B cell (primary cell): ENCODE measurements at regions not wholly inside any gene's neighbourhood (a gene's known extent, or its start where the extent isn't known, plus 50 kb on each side); places are given as distances from the start of the nearest gene placed in this dataset.

Source experiments
- ATAC-seq: fragments of 200-7000 bp; cut with Tn5 transposase; one replicate; pipeline ENCODE4 v1.10.0; 2021; ENCODE audit warnings: low read depth, mild to moderate bottlenecking, moderate number of reproducible peaks, moderate library complexity
- CTCF ChIA-PET: fragments of 350-600 bp; sonication (Branson Sonifier 250); formaldehyde crosslinking; loops from one replicate; lab custom pipeline; 2021; ENCODE audit warnings: antibody characterized with exemption, inconsistent platforms; lab: Charles Lee
- POLR2A ChIA-PET: fragments of 350-600 bp; sonication (Branson Sonifier 250); formaldehyde crosslinking; loops from one replicate; lab custom pipeline; 2021; ENCODE audit warnings: antibody characterized with exemption; lab: Charles Lee
- DNase-seq: peaks from one replicate; pipeline ENCODE4 v3.0.0; 2013
- H2AFZ ChIP-seq: 2 replicates; pipeline ENCODE4 v1.6.1; 2012; ENCODE audit warnings: mild to moderate bottlenecking, low read depth, low read length; ENCODE audit not compliant: insufficient read depth, poor library complexity, severe bottlenecking
- H3K27ac ChIP-seq, 2 donors: 1 replicate in 1 of 2; 2 replicates in 1 of 2; pipeline ENCODE4 v1.5.1; 2012 to 2013; ENCODE audit warnings: low read length in 2 of 2, mild to moderate bottlenecking in 2 of 2, moderate library complexity in 1 of 2
- H3K27me3 ChIP-seq, 4 experiments: fragments of 200-600 bp in 1 of 4; sonication (generic) in 1 of 4; replicated peaks in 1 of 4; 1 replicate in 2 of 4; 2 replicates in 2 of 4; pipeline versions ENCODE4 v1.6.1 to v1.7.0; 2013 to 2016; ENCODE audit warnings: low read length in 3 of 4, mild to moderate bottlenecking in 2 of 4, mixed read lengths in 1 of 4, moderate library complexity in 1 of 4; ENCODE audit not compliant: insufficient read depth in 4 of 4, control insufficient read depth in 3 of 4; ENCODE audit errors: control extremely low read depth in 1 of 4
- H3K36me3 ChIP-seq, 2 experiments: replicated peaks in 1 of 2; 1 replicate in 1 of 2; 2 replicates in 1 of 2; pipeline versions ENCODE4 v1.6.1 to v1.7.1; 2013; ENCODE audit warnings: low read length in 1 of 2; ENCODE audit not compliant: insufficient read depth in 2 of 2, control insufficient read depth in 1 of 2; ENCODE audit errors: control extremely low read depth in 1 of 2, extremely low read depth in 1 of 2
- H3K4me1 ChIP-seq, 2 donors: fragments of 200-600 bp in 1 of 2; sonication (generic) in 1 of 2; 1 replicate in 1 of 2; 2 replicates in 1 of 2; pipeline versions ENCODE4 v1.5.1 to v1.6.1; 2013 to 2017; ENCODE audit warnings: low read length in 2 of 2; ENCODE audit not compliant: control insufficient read depth in 2 of 2, insufficient read depth in 2 of 2
- H3K4me2 ChIP-seq: replicated peaks from 2 replicates; pipeline ENCODE3; 2012; ENCODE audit warnings: mild to moderate bottlenecking, low read depth, low read length; ENCODE audit not compliant: poor library complexity, severe bottlenecking
- H3K4me3 ChIP-seq, 5 experiments: fragments of 200-600 bp in 1 of 5; sonication (generic) in 1 of 5; 1 replicate in 3 of 5; 2 replicates in 2 of 5; pipeline versions ENCODE4 v1.5.1 to v1.7.0; 2011 to 2016; ENCODE audit warnings: low read length in 4 of 5, mild to moderate bottlenecking in 4 of 5, low read depth in 2 of 5, control low read depth in 1 of 5, moderate library complexity in 1 of 5; ENCODE audit not compliant: insufficient read depth in 1 of 5; ENCODE audit errors: control extremely low read depth in 1 of 5, extremely low read depth in 1 of 5
- H3K79me2 ChIP-seq: fragments of 200-600 bp; sonication (generic); one replicate; pipeline ENCODE4 v1.6.0; 2016; ENCODE audit warnings: low read length; ENCODE audit not compliant: control insufficient read depth, insufficient read depth
- H3K9ac ChIP-seq: fragments of 200-600 bp; sonication (generic); 2 replicates; pipeline ENCODE4 v1.6.1; 2017; ENCODE audit warnings: mild to moderate bottlenecking, low read length, moderate library complexity
- H3K9me3 ChIP-seq, 3 donors: one replicate each; pipeline versions ENCODE4 v1.6.1 to v1.7.1; 2013; ENCODE audit warnings: low read length in 2 of 3; ENCODE audit not compliant: control insufficient read depth in 2 of 3, insufficient read depth in 1 of 3; ENCODE audit errors: control extremely low read depth in 1 of 3
- H4K20me1 ChIP-seq: 2 replicates; pipeline ENCODE4 v1.6.0; 2012; ENCODE audit warnings: mild to moderate bottlenecking, low read length; ENCODE audit not compliant: insufficient read depth, control insufficient read depth, poor library complexity, severe bottlenecking
- H3K27ac Mint-ChIP-seq: one replicate; pipeline ENCODE4 v1.8.0; 2021; ENCODE audit warnings: mixed read lengths
- H3K27me3 Mint-ChIP-seq: one replicate; pipeline ENCODE4 v1.8.0; 2021; ENCODE audit warnings: mixed read lengths
- H3K4me1 Mint-ChIP-seq: one replicate; pipeline ENCODE4 v1.8.0; 2021; ENCODE audit warnings: mixed read lengths
- H3K4me3 Mint-ChIP-seq: one replicate; pipeline ENCODE4 v1.8.0; 2021; ENCODE audit warnings: mixed read lengths
- H3K9me3 Mint-ChIP-seq: one replicate; pipeline ENCODE4 v1.8.0; 2022; ENCODE audit warnings: mixed read lengths; ENCODE audit not compliant: insufficient read depth
- EZH2 ChIP-seq: IDR thresholded peaks from 2 replicates; pipeline ENCODE4 v1.6.1; 2012; ENCODE audit warnings: borderline replicate concordance, low read depth, mild to moderate bottlenecking, moderate library complexity, low read length; ENCODE audit not compliant: insufficient read depth, poor library complexity, severe bottlenecking
- WGBS: methylation state at CpG from one replicate; pipeline ENCODE4 v1.1.5; 2013; ENCODE audit warnings: missing lambda C conversion rate; ENCODE audit not compliant: insufficient coverage; 5-methylcytosine and 5-hydroxymethylcytosine counted together
- intact Hi-C: fragments of 100-400 bp; cut with micrococcal nuclease; formaldehyde crosslinking; loops from one replicate; pipeline ENCODE4 v1.10.0; 2022
- TF ChIP-seq, protein P1 (sequence below): fragments of 200-600 bp; IDR thresholded peaks from one replicate; pipeline ENCODE4 v1.8.0; 2022; ENCODE audit warnings: antibody characterized with exemption, mild to moderate bottlenecking

DNA sequence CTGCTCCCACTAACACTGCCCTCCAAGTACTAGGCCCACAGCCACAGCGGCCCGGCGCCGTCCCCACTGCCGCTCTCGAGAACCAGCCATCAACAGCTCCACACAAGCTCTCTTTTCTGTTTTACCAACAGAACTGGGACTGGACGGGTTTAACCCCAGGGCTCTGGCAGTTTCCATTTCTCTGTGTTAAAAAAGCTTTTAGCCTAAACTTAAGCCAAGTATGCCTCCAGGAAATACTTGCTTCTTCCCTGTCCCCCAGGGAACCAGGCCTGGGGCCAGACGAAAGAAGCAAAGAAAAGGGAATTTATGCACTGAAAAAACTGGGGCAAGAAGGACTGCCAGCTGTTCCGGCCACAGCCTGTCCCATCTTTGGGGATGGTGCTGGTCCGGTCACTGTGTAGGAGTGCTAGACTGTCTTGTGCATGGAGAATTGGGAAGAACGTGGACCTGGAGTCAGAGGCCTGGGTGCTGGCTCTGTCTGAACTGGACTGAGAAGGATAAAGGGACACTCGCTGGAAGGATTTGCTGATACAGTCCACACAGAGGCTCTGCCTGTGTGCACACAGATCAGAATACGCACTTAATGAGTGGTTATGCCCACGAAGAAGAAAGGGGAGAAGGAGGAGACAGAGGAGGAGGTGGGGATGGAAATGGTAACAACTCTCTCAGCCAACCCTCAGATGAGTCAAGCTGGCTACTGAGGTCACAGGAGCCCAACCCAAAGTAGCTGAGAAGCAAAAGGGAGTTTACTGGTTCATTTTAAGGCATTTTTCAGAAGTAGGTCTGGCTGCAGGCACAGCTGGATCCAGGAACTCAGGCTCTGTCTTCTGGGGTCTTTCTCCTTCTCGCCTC, 254.4 kb upstream of the PMEPA1 start:
- Histone ChIP-seq H3K9ac (no peak overlapping the region), H4K20me1 (no peaks in the 10 kb centered on the region), H3K27me3 (no peaks in the 10 kb centered on the region), H2AFZ (no peak overlapping the region), H3K4me2 (no peak overlapping the region), H3K4me1 (no peaks in the 10 kb centered on the region), H3K36me3 (no peaks in the 10 kb centered on the region), H3K79me2 (no peaks in the 10 kb centered on the region), H3K9me3 (no peaks in the 10 kb centered on the region), H3K27ac (no peak overlapping the region), H3K4me3 (no peak overlapping the region)
- TF ChIP-seq EZH2, result no peak
- TF ChIP-seq, protein P1, sequence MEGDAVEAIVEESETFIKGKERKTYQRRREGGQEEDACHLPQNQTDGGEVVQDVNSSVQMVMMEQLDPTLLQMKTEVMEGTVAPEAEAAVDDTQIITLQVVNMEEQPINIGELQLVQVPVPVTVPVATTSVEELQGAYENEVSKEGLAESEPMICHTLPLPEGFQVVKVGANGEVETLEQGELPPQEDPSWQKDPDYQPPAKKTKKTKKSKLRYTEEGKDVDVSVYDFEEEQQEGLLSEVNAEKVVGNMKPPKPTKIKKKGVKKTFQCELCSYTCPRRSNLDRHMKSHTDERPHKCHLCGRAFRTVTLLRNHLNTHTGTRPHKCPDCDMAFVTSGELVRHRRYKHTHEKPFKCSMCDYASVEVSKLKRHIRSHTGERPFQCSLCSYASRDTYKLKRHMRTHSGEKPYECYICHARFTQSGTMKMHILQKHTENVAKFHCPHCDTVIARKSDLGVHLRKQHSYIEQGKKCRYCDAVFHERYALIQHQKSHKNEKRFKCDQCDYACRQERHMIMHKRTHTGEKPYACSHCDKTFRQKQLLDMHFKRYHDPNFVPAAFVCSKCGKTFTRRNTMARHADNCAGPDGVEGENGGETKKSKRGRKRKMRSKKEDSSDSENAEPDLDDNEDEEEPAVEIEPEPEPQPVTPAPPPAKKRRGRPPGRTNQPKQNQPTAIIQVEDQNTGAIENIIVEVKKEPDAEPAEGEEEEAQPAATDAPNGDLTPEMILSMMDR, result no peak
- no peaks in the 10 kb centered on the region for H3K4me1 Mint-ChIP-seq
- no peak overlapping the region for H3K4me3 Mint-ChIP-seq
- intact Hi-C loops, result no loop called here
- no peaks in the 10 kb centered on the region for H3K9me3 Mint-ChIP-seq
- POLR2A ChIA-PET, result no interaction called here
- peaks cover 31% of the 10 kb centered on the region for H3K27me3 Mint-ChIP-seq
- ATAC-seq (no peak), DNase-seq (no peak)
- 93% methylated on average over 15 of the region's 15 CpGs for WGBS
- H3K27ac Mint-ChIP-seq, result no peak overlapping the region
- CTCF ChIA-PET, result no interaction called here

DNA sequence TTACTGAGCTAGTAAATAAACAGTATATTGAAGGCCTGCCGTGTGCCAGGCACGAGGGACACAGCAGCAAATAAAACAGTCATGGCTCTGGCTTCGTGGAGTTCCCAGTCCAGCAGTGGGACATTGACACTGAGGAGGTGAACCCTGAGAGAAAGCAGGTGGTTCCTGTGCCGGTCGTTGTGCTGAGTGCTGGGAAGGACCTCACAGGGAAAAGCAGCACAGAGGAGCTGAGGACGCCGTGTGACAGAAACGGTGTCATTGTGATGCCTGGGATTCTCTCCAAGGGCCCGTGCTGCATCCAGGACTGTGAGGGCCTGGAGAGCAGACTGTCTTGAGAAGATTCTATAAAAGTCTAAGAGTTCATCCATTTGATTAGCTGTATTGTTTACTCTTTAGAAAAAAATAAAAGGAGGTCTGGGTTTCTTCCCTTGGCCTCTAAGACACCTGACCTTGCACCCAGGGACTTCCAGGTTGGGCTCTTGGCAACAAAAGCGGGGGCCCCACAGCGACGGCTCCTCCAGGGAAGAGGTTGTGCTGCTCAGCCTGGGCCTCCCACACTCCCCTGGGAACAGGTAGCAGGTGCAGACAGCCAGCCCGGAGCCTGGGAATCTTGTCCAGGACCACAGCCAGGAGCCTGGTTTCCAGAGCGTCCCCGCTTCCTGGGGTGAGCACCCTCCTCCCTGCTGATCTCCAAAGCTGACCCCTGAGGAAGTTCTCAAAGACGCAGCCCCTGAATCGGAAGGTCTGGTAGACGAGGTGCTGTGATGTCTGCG, 251.2 kb upstream of the PMEPA1 start:
- WGBS, result 84% methylated on average over 15 of the region's 19 CpGs
- Mint-ChIP-seq H3K27me3 (peaks cover 33% of the 10 kb centered on the region), H3K9me3 (no peaks in the 10 kb centered on the region), H3K4me1 (no peaks in the 10 kb centered on the region), H3K4me3 (no peak overlapping the region), H3K27ac (no peak overlapping the region)
- TF ChIP-seq EZH2, result no peak
- TF ChIP-seq, protein P1, result no peak
- peaks cover 0 to 6% (median 0%) of the 10 kb centered on the region in 4 experiments for H3K27me3 ChIP-seq
- intact Hi-C loops, result no loop called here
- no peak overlapping the region for H2AFZ ChIP-seq
- no peaks in the 10 kb centered on the region for H3K79me2 ChIP-seq
- H4K20me1 ChIP-seq, result no peaks in the 10 kb centered on the region
- H3K4me2 ChIP-seq, result no peak overlapping the region
- no peaks in the 10 kb centered on the region for H3K9me3 ChIP-seq
- H3K4me1 ChIP-seq, result no peaks in the 10 kb centered on the region
- no peak overlapping the region for H3K4me3 ChIP-seq
- ChIA-PET CTCF (no interaction called here), POLR2A (interaction anchor here (0.6 kb wide), 1 partner anchor 462 kb away, joined by 3 read pairs; no protein-coding TSS in a partner anchor)
- no peak overlapping the region for H3K9ac ChIP-seq
- DNase-seq, result no peak
- H3K36me3 ChIP-seq, result no peaks in the 10 kb centered on the region
- H3K27ac ChIP-seq, result no peak overlapping the region
- no peak for ATAC-seq
